Activated CD8-positive, alpha-beta T cell treated with anti-CD3 and anti-CD28 coated beads for 36 hours (primary cell): ENCODE measurements at regions not wholly inside any gene's neighbourhood (a gene's known extent, or its start where the extent isn't known, plus 50 kb on each side); places are given as distances from the start of the nearest gene placed in this dataset.

ENCODE experiments used
- ATAC-seq: fragments of 200-7000 bp; cut with Tn5 transposase; one replicate; pipeline ENCODE4 v1.10.0; 2021; ENCODE audit warnings: mild to moderate bottlenecking, moderate library complexity
- CTCF ChIA-PET: fragments of 350-600 bp; sonication (Branson Sonifier 250); formaldehyde crosslinking; loops from one replicate; lab custom pipeline; 2021; ENCODE audit warnings: antibody characterized with exemption; lab: Charles Lee
- POLR2A ChIA-PET: fragments of 350-600 bp; sonication (Branson Sonifier 250); formaldehyde crosslinking; loops from one replicate; lab custom pipeline; 2021; ENCODE audit warnings: antibody characterized with exemption; lab: Charles Lee
- DNase-seq: peaks from one replicate; pipeline ENCODE4 v3.0.0-alpha.2; 2020
- H3K27ac Mint-ChIP-seq: one replicate; pipeline ENCODE4 v1.8.0; 2021; ENCODE audit warnings: mild to moderate bottlenecking, mixed read lengths
- H3K27me3 Mint-ChIP-seq: one replicate; pipeline ENCODE4 v1.8.0; 2021; ENCODE audit warnings: mixed read lengths
- H3K36me3 Mint-ChIP-seq: one replicate; pipeline ENCODE4 v1.8.0; 2021; ENCODE audit warnings: low read depth, mixed read lengths
- H3K4me1 Mint-ChIP-seq: one replicate; pipeline ENCODE4 v1.8.0; 2021; ENCODE audit warnings: low read depth, mixed read lengths
- H3K4me3 Mint-ChIP-seq: one replicate; pipeline ENCODE4 v1.8.0; 2021; ENCODE audit warnings: mild to moderate bottlenecking, moderate library complexity, mixed read lengths
- H3K9me3 Mint-ChIP-seq: one replicate; pipeline ENCODE4 v1.8.0; 2021; ENCODE audit warnings: mixed read lengths
- CTCF ChIP-seq: fragments of 200-600 bp; IDR thresholded peaks from one replicate; pipeline ENCODE4 v1.8.0; 2022; ENCODE audit warnings: antibody characterized with exemption, mild to moderate bottlenecking
- intact Hi-C: fragments of 100-400 bp; cut with micrococcal nuclease; formaldehyde crosslinking; loops from one replicate; pipeline ENCODE4 v1.10.0; 2022

DNA sequence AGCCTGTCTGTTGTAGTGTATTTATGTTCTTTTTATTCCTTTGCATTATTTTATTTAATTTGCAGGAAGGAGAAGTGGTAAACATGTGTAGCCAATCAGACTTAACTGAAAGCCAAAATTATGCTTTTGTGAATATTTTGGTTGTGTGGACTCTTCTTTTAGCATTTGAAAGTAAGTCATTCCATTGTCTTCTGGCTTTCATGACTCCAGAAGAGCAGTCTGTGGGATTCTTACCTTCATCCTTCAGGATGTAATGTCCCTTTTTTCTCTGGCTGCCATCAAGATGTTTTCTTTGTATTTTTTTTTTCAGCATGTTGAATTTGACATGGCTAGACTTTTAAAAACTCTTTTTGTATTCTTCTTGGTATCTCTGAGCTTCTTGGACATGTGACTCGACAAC is 895.2 kb upstream of the ZEB2 start:
- Mint-ChIP-seq H3K27ac (no peak overlapping the region), H3K9me3 (no peaks in the 10 kb centered on the region), H3K4me3 (no peak overlapping the region), H3K27me3 (peaks cover 17% of the 10 kb centered on the region), H3K4me1 (peaks cover 14% of the 10 kb centered on the region), H3K36me3 (no peaks in the 10 kb centered on the region)
- ATAC-seq = no peak
- CTCF ChIA-PET = no interaction called here
- no peak for DNase-seq
- POLR2A ChIA-PET = no interaction called here
- intact Hi-C loops = no loop called here
- no peak for TF ChIP-seq CTCF

DNA sequence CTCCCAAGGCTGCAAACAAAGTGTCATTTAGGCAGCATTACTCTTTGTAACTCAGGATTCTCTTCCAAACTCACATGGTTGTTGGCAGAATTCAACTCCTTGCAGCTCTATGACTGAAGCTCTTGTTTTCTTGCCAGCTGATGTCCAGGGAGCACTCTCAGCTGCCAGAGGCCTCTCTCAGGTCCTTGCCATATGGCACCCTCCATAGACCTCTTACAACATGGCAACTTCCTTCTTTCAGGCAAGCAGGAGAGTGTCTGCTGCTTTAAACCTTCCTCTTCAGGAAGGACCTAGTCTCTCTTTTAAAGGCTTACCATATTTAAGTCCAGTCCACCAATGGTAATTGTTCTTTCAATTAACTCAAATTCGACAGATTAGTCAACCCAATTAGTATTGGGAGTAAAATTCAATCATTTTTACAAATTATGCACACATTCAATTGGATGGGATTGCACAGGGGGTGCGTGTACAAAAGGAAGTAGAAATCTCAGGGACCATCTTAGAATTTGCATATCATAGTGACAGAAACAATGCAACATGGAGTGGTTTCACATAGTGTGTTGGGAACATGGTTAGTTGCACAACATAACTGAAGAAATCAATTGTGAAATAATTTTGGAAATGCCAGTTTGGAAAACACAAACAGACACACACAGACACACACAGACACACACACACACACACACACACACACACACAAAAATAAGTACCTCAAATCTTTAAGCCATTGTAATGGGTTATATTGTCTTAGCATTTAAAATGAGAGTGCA is 893.5 kb upstream of the ZEB2 start:
- Mint-ChIP-seq H3K27me3 (peaks cover 18% of the 10 kb centered on the region), H3K27ac (no peak overlapping the region), H3K9me3 (no peaks in the 10 kb centered on the region), H3K36me3 (no peaks in the 10 kb centered on the region), H3K4me3 (no peak overlapping the region), H3K4me1 (peaks cover 14% of the 10 kb centered on the region)
- ChIA-PET CTCF (no interaction called here), POLR2A (no interaction called here)
- ATAC-seq = no peak
- intact Hi-C loops = loop anchor here (5.0 kb wide), 1 partner anchor 91 kb away; no protein-coding TSS in a partner anchor
- no peak for TF ChIP-seq CTCF
- no peak for DNase-seq

GRCh38 chr2:145412155-145412554 is 892.2 kb upstream of the ZEB2 start:
- Mint-ChIP-seq H3K27ac (no peak overlapping the region), H3K27me3 (peaks cover 19% of the 10 kb centered on the region), H3K36me3 (no peaks in the 10 kb centered on the region), H3K4me1 (peaks cover 14% of the 10 kb centered on the region), H3K9me3 (no peaks in the 10 kb centered on the region), H3K4me3 (no peak overlapping the region)
- intact Hi-C loops = loop anchor here (5.0 kb wide), 1 partner anchor 90 kb away; no protein-coding TSS in a partner anchor
- ATAC-seq (no peak), DNase-seq (no peak)
- ChIA-PET POLR2A (no interaction called here), CTCF (interaction anchor here (1.0 kb wide), 1 partner anchor 10 kb away, joined by 3 read pairs; no protein-coding TSS in a partner anchor)
- no peak for TF ChIP-seq CTCF

- H3K27me3 Mint-ChIP-seq = peaks cover 21% of the 10 kb centered on the region
- intact Hi-C loops = loop anchor here (5.0 kb wide), 1 partner anchor 89 kb away; no protein-coding TSS in a partner anchor
- H3K36me3 Mint-ChIP-seq = no peaks in the 10 kb centered on the region
- POLR2A ChIA-PET = no interaction called here
- peak; percentile 87 for ATAC-seq
- peak overlapping the region; percentile 23 for H3K27ac Mint-ChIP-seq
- no peak overlapping the region for H3K4me3 Mint-ChIP-seq
- peak; percentile 39 for DNase-seq
- CTCF ChIA-PET = interaction anchor here (1.0 kb wide), 1 partner anchor 9 kb away, joined by 3 read pairs; no protein-coding TSS in a partner anchor
- no peaks in the 10 kb centered on the region for H3K9me3 Mint-ChIP-seq
- H3K4me1 Mint-ChIP-seq = peaks cover 14% of the 10 kb centered on the region
- TF ChIP-seq CTCF = no peak
These were observed 891.6 kb upstream of the ZEB2 start for GRCh38 chr2:145411493-145411892.

DNA sequence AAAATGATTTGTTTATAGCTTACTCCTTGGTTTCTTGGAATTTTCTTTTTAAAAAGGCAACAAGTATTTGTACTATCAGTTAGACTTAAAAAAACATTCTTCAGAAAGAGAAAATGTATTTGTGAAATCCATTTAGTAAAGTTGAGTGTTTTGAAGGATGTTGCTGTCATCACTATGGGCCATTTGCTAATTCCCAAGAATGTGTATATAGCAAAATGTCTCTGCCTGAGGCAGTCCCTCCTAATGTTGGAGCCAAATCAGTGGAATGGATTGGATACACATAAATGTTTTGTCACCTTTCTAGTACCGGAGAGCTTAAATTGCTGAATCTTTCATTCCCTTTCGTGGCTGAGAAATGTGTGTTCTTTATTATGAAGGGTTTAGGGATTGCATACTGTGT is 890.2 kb upstream of the ZEB2 start:
- H3K4me1 Mint-ChIP-seq = peaks cover 14% of the 10 kb centered on the region
- intact Hi-C loops = loop anchor here (5.0 kb wide), 1 partner anchor 88 kb away; no protein-coding TSS in a partner anchor
- H3K4me3 Mint-ChIP-seq = no peak overlapping the region
- DNase-seq = no peak
- H3K27ac Mint-ChIP-seq = no peak overlapping the region
- ChIA-PET POLR2A (no interaction called here), CTCF (interaction anchor here (1.1 kb wide), 1 partner anchor 14 kb away, joined by 3 read pairs; no protein-coding TSS in a partner anchor)
- ATAC-seq = no peak
- peaks cover 21% of the 10 kb centered on the region for H3K27me3 Mint-ChIP-seq
- H3K36me3 Mint-ChIP-seq = no peaks in the 10 kb centered on the region
- H3K9me3 Mint-ChIP-seq = no peaks in the 10 kb centered on the region
- no peak for TF ChIP-seq CTCF
